ENCODE measurements at regions not wholly inside any gene's neighbourhood (a gene's known extent, or its start where the extent isn't known, plus 50 kb on each side); places are given as distances from the start of the nearest gene placed in this dataset.

DNA sequence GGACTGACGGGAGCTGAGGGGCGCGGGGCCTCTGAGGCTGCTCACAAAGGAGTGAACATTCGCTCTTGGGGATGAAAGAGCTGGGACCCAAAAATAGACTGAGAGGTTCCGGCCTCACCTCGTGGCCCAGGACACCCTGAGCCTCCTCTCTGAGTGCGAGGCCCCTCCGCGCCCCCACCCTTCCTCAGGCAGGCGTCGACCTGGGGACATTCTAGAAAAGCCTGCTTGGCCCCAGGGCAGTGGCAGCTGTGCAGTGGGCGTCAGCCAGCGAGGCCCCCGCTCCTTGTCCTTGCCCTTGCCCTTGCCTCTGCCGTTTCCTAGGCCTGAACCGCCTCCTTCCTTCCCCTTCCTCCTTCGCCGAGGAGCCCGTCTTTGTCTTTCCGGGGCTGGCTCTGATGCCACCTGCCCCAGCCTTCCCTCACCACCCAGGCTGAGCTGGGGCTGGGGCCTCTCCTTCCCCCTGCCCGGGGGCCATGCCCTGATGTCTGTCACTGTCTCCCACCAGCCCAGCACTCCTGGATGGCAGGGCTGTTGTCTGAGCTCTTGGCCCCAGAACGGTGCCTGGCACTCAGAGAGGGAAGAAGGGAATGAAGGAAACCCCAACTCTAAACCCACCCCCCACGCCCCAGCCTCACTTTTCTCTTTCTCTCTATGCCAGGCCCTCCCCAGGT is 208.2 kb upstream of the RTL1 start:
- H3K27me3 ChIP-seq = no peaks in the 10 kb centered on the region

DNA sequence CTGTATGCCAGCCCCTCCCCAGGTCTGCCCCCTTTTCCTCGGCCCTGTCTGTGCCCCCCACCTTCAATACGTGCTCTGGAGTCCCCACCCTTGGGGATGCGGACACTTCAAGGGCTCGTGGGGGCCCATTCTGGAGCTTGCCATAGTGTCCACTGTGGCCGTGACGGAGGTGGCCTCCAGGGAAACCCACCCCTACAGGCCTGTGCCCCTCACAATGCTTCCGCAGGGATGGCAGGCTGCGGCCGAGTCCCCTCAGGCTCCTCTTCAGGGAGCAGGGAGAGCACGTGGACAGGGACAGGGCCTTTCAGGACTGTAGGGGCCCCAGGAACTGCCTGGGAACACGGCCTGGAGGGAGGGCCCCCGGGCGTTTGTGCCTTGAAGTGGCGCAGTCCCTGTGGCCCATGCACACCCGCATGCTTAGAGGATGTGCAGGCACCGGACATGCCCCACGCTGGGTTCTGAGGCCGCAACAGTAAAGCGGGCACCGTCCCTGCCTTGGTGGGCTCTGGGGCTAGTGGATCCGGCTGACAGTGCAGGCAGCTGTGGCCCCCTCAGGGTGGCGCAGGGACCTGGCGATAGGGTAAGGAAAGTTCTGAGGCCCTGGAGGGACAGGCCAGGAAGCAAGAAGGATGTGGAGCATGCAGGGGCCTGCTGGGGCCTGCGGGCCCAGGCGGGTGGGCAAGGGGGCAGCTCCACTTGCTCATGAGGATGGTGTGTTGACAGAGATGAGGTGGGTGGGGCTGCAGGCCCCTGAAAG is 209.0 kb upstream of the RTL1 start:
- intact Hi-C loops (cut with DNase I) = no loop called here
- H3K27ac ChIP-seq = no peak overlapping the region
- H3K4me1 ChIP-seq = no peaks in the 10 kb centered on the region
- H3K4me3 ChIP-seq = no peak overlapping the region
- TF ChIP-seq, protein P1, sequence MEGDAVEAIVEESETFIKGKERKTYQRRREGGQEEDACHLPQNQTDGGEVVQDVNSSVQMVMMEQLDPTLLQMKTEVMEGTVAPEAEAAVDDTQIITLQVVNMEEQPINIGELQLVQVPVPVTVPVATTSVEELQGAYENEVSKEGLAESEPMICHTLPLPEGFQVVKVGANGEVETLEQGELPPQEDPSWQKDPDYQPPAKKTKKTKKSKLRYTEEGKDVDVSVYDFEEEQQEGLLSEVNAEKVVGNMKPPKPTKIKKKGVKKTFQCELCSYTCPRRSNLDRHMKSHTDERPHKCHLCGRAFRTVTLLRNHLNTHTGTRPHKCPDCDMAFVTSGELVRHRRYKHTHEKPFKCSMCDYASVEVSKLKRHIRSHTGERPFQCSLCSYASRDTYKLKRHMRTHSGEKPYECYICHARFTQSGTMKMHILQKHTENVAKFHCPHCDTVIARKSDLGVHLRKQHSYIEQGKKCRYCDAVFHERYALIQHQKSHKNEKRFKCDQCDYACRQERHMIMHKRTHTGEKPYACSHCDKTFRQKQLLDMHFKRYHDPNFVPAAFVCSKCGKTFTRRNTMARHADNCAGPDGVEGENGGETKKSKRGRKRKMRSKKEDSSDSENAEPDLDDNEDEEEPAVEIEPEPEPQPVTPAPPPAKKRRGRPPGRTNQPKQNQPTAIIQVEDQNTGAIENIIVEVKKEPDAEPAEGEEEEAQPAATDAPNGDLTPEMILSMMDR (IDR thresholded peaks at IDR 0.05) = no peak
- no peaks in the 10 kb centered on the region for H3K27me3 ChIP-seq
- DNase-seq (no peak), ATAC-seq (no peak)
- no peaks in the 10 kb centered on the region for H3K36me3 ChIP-seq
- H3K9me3 ChIP-seq = no peaks in the 10 kb centered on the region

More for the DNA sequence above, 208.2 kb upstream of the RTL1 start:
- H3K4me3 ChIP-seq = no peak overlapping the region
- TF ChIP-seq, protein P1 (IDR thresholded peaks at IDR 0.05) = no peak
- DNase-seq (no peak), ATAC-seq (no peak)
- intact Hi-C loops (cut with DNase I) = no loop called here
- no peaks in the 10 kb centered on the region for H3K36me3 ChIP-seq
- no peaks in the 10 kb centered on the region for H3K9me3 ChIP-seq
- no peaks in the 10 kb centered on the region for H3K4me1 ChIP-seq
- H3K27ac ChIP-seq = no peak overlapping the region

DNA sequence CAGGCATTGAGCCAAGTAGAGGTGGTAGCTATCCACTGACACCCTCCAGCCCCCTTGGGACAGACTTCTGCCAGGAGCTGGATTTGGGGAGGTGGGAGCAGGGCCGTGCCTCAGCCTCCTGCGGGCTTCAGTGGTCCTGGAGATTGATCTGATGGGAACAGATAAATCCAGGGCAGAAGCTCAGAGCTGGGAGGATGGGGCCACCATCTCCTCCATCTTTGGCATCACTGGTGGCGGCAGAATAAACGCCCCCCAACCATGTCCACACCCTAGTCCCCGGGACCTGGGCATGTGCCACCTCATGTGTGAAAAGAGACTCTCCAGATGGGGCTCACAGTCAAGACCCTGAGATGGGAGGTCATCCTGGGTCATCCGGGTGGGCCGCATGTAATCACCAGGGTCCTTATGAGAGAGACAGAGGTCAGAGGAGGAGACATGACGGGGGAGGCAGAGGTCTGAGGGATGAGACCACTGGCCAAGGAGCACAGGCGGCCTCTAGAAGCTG is 209.6 kb upstream of the RTL1 start:
- intact Hi-C loops (cut with DNase I) = no loop called here
- H3K36me3 ChIP-seq = no peaks in the 10 kb centered on the region
- H3K27ac ChIP-seq = no peak overlapping the region
- no peak for ATAC-seq
- H3K27me3 ChIP-seq = no peaks in the 10 kb centered on the region
- TF ChIP-seq, protein P1 (IDR thresholded peaks at IDR 0.05) = no peak
- no peaks in the 10 kb centered on the region for H3K9me3 ChIP-seq
- DNase-seq = no peak
- H3K4me3 ChIP-seq = no peak overlapping the region
- H3K4me1 ChIP-seq = no peaks in the 10 kb centered on the region

- Histone ChIP-seq H3K4me1 (no peaks in the 10 kb centered on the region), H3K27me3 (no peaks in the 10 kb centered on the region), H3K36me3 (no peaks in the 10 kb centered on the region), H3K27ac (no peak overlapping the region), H3K4me3 (no peak overlapping the region), H3K9me3 (no peaks in the 10 kb centered on the region)
- TF ChIP-seq, protein P1 (IDR thresholded peaks at IDR 0.05) = no peak
- intact Hi-C loops (cut with DNase I) = no loop called here
- DNase-seq = no peak
- no peak for ATAC-seq
These were observed 210.6 kb upstream of the RTL1 start for GRCh38 chr14:101113835-101114725.

DNA sequence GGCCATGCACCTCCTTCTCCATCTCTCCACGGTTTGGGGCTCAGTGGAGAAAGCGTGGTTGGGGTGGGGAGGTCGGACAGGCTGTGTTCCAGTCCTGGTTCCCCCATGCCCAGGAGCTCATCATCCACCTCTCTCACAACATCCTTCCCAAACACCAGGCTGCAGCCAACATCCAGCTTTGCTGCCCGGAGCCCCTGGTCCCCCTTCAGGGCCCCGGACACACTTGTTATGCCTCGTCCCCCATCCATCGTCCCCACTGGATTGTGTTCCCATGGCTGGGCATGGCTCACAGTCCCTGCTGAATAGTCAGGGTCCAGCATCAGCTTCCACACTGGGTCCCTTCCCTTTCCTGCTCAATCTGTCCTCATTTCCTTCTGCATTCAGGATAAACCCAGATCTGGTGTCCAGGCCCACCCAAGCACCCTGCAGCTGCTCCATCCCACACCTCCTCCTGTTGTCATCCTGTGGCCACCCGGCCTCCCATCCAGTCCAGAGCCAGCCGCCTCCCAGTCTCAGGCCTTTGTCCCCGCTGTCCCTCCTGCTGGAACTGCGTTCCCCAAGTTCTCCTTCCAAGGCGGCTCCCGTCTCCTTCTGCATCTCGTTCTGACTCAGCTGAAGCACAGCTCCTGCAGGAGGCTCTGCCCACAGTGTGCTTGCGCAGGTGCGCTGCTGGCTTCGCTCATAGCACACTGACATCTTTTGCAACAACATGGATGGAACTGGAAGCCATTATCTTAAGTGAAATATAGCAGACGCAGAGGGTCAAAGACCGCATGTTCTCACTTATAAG is 211.4 kb upstream of the RTL1 start:
- H3K27ac ChIP-seq = no peak overlapping the region
- H3K4me3 ChIP-seq = no peak overlapping the region
- H3K36me3 ChIP-seq = no peaks in the 10 kb centered on the region
- no peaks in the 10 kb centered on the region for H3K4me1 ChIP-seq
- TF ChIP-seq, protein P1 (IDR thresholded peaks at IDR 0.05) = no peak
- ATAC-seq = no peak
- H3K9me3 ChIP-seq = no peaks in the 10 kb centered on the region
- intact Hi-C loops (cut with DNase I) = no loop called here
- no peaks in the 10 kb centered on the region for H3K27me3 ChIP-seq
- no peak for DNase-seq

Data from upper lobe of right lung (tissue), 1 donor.